ENCODE measurements at regions not wholly inside any gene's neighbourhood (a gene's known extent, or its start where the extent isn't known, plus 50 kb on each side); places are given as distances from the start of the nearest gene placed in this dataset.
"Not testable (repeated sequence)": the region's sequence is repeated elsewhere in the genome, so short reads cannot be mapped to it uniquely, and the experiment has no call there.

DNA sequence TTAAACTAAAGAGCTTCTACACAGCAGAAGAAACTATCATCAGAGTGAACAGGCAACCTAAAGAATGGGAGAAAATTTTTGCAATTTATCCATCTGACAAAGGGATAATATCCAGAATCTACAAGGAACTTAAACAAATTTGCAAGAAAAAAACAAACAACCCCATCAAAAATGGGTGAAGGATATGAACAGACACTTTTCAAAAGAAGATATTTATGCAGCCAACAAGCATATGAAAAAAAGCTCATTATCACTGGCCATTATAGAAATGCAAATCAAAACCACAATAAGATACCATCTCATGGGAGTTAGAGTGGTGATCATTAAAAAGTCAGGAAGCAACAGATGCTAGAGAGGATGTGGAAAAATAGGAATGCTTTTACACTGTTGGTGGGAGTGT, 82.5 kb upstream of the GRIN3A start:
- TF ChIP-seq, protein P1, sequence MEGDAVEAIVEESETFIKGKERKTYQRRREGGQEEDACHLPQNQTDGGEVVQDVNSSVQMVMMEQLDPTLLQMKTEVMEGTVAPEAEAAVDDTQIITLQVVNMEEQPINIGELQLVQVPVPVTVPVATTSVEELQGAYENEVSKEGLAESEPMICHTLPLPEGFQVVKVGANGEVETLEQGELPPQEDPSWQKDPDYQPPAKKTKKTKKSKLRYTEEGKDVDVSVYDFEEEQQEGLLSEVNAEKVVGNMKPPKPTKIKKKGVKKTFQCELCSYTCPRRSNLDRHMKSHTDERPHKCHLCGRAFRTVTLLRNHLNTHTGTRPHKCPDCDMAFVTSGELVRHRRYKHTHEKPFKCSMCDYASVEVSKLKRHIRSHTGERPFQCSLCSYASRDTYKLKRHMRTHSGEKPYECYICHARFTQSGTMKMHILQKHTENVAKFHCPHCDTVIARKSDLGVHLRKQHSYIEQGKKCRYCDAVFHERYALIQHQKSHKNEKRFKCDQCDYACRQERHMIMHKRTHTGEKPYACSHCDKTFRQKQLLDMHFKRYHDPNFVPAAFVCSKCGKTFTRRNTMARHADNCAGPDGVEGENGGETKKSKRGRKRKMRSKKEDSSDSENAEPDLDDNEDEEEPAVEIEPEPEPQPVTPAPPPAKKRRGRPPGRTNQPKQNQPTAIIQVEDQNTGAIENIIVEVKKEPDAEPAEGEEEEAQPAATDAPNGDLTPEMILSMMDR (conservative IDR thresholded peaks at IDR 0.05 in 1 of 2, IDR thresholded peaks at IDR 0.05 in 1 of 2; ENCODE audit: extremely low read depth in 1 of 2, insufficient read depth in 1 of 2, low read depth in 1 of 2, low read length in 2 of 2), result not testable (repeated sequence)
- TF ChIP-seq EZH2 (IDR thresholded peaks at IDR 0.05; ENCODE audit: borderline replicate concordance, low read length), result not testable (repeated sequence)

Data from mammary epithelial cell (primary cell).